Femur (tissue), 1 donor: ENCODE measurements at regions not wholly inside any gene's neighbourhood (a gene's known extent, or its start where the extent isn't known, plus 50 kb on each side); places are given as distances from the start of the nearest gene placed in this dataset.

Experiments used
- DNase-seq: peaks from one replicate; pipeline ENCODE4 v3.0.0-alpha.2; 2017

GRCh38 chr5:68489556-68489955 lies 274.0 kb downstream of the PIK3R1 start:
- no peak for DNase-seq

- no peak for DNase-seq
Observed at GRCh38 chr5:68490406-68490805, 274.9 kb downstream of the PIK3R1 start.

DNA sequence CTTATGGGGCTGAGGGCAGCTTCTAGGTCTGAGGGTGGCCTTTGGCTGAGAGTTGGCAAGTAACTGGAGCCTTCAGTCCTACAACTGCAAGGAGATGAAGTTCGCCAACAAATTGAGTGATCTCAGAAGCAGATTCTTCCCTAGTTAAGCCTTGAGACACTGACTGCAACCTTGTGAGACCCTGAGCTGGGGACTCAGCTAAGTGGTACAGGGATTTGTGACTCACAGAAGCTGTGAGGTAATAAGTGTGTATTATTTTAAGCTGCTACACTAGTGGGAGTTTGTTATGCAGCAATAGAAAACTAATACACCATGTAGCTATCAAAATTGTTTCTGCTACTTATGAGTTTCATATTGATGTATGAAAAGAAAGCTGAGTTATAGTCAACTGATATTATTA lies 279.2 kb downstream of the PIK3R1 start:
- DNase-seq = no peak

DNA sequence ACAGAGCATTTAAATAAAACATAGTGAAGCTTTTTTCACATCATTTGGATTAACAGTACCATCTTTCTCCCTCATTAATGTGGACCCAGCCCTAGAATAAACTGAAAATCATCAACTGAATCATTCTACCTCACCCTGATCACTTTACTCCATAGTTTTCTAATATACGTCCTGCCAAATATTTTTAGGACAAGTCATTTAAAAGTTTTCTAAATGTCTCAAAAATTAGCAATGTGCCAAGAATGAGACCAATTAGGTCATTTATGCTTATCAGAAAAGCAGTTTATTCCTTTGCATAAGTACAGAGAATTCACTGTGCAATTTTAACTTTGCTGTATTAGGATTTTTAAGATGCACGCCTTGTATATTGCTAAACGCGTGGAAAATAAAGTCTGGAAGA lies 284.4 kb downstream of the PIK3R1 start:
- DNase-seq = no peak

- DNase-seq = no peak
Observed at GRCh38 chr5:68500813-68501212, 285.3 kb downstream of the PIK3R1 start.

- no peak for DNase-seq
Observed at GRCh38 chr5:68502531-68502930, 287.0 kb downstream of the PIK3R1 start.

DNA sequence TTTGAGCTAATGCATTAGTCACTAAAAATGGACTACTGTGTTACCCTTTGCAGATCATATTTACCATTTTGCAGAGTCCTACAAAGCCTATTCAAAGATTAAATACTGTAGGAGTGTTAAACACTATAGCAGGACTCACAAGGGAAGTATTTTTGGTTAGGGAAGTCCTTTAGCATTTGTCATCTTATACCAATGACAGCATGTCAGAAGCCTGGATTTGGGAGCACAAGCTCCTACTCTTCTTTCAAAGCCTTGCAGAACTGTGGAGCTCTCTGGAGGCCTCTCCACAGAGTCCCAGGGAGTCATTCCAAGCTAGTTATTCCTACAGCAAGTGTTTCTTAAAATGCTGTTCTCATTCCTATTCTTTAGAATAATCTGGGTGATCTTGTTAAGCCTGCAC lies 288.8 kb downstream of the PIK3R1 start:
- no peak for DNase-seq

DNA sequence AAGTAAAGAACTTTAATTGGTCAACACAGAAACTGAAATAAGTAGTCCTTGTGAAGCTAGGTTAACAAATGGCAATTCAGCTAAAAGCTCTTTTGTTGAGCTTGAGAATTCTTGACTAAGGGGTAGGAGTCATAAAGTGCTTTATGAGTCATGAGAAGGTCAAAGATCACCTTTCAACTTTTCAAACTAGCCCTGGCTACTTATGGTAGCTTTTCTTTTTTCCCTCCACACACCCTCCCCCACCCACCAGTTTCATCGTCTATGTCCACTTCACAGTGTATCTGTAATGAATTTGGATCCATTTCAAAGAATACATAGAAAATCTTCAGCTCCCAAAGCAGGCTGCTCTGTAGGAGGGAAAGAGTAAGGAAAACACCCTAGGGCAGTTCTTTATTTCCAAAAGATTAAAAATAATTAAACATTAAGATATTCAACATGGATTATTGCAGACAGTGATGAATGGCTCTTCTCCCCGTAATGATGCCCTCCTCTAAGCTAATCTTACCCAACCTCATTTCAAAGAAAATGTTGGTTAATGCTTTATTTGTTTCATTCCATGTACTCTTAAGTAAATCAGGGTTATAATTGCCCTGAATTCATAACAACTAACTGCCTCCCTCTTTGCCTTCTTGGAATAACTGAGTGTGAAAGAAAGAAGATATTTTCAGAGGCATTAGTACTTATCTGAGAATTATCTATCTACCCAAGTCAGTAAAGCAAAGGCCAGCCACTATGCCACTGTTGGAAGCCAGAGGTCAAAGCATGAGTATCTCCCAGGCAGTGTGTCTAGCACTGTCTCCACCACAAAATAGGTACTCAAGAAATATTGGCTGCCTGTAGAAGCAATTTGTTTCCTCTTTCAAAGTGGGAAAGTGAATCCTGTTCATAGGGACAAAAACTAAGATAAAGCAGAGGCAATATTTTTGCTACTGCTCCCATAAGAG lies 290.6 kb downstream of the PIK3R1 start:
- no peak for DNase-seq

GRCh38 chr5:68515514-68515913 lies 300.0 kb downstream of the PIK3R1 start:
- DNase-seq = no peak

GRCh38 chr5:68518286-68518685 lies 302.7 kb downstream of the PIK3R1 start:
- no peak for DNase-seq

- DNase-seq = no peak
Observed at GRCh38 chr5:68519143-68519542, 303.6 kb downstream of the PIK3R1 start.

- no peak for DNase-seq
Observed at GRCh38 chr5:68521776-68522175, 306.2 kb downstream of the PIK3R1 start.

DNA sequence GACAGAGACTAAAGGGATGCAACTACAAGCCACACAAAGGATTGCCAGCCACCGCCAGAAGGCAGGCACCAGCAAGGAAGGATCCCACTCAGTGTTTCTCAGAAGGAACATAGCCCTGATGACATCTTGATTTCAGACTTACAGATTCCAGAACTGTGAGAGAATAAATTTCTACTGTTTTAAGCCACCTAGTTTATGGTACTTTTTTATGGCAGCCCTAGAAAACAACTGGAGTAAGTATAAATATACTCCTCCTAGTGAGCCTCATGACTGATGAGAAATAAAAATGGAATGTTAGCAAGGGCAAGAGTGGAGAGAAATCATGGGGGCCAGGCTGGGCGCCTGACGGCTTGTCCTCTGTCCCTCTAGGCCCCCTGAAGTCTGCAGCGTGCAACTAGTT lies 307.3 kb downstream of the PIK3R1 start:
- DNase-seq = no peak

GRCh38 chr5:68528821-68529273 lies 313.3 kb downstream of the PIK3R1 start:
- no peak for DNase-seq

DNA sequence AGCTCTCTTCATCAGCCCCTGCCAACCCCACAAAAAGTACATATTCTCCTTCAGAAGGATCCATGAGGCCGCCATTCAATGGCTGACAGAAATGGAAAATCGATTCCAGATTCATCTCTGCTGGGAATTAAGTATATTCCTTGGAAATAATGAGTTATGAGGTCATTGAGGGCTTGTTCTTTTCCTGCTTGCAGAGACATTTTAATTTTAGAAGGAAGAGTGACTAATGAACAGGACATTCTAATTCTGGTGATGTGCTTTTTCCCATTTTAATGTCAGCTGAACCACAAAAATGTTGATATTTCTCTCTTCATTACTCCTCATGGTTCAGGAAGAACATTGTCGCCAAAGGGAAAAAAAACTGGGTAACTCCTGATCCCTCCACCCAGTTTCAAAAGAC lies 314.0 kb downstream of the PIK3R1 start:
- DNase-seq = no peak

DNA sequence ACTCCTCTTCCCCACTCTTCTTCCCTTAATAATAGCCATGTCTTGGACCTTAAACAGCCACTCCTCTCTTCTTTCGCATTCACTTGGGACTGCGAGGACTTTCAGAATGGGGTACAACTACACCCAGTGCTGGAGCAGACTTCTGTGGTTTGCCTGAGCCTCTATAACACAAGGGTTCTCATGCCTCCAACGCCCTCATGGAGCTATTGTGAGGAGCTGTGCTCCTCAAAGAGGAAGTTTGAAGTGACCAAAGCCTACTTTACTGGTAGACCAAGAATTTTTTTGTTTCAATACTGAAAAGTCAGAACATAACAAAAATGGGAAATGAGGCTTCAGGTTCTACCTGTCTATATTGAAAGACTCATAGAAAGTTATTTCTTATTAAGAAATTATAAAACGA lies 316.4 kb downstream of the PIK3R1 start:
- DNase-seq = no peak

DNA sequence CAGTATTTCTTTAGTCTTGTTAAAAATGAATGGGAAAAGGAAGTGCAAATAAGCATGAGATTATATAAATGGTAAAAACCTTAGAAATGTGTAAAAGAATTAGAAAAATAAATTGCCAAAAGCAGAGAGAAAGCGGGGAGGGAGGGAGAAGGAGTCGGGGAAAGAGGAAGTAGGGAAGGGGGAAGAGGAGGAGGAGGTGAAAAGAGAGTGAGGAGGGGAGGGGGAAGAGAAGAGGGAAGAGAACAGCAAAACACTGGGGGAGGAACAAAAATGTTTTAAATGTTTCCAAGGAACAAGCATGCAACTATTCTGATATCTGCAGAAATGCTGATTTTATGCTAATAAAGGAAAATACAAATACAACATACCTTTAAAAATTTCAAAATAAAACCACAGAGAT lies 317.5 kb downstream of the PIK3R1 start:
- no peak for DNase-seq

- DNase-seq = no peak
Observed at GRCh38 chr5:68533571-68534084, 318.1 kb downstream of the PIK3R1 start.

DNA sequence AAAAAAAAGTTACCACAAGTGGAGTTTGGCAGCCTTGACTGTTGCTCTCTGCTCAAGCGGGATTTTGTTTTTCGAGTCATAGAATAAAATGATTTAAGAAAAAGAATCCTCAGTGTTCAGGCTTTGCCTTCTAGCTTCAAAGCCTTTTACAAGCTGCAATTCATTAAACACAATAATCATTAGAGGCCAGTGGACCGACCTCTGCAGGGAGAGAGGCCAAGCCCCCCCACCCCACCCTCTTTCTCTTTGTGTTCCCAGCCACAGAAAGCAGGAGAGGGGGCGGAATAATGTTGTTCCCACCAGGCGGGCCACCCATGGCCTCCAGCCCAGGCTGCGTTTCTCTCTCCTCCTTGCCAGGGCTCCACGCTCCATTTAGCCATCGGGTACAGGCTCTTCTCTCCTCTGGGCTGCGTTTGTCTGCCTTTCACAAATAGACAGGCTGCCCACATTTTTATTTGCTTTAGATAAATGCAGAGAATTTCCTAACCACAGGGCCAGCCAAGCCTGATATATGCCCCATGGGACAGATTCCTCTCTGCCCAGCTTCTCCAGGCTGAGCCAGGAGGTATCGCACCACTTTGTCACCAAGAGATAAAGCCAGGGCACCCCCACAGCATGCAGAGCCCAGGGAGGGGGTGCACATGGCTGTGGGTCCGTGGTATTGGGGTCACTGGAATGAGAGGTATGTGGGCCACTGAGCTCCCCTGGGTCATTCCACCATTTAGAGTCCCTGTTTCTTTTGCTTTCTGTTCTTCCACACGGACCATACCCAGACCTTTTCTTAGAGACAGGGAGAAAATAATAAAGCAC lies 318.8 kb downstream of the PIK3R1 start:
- DNase-seq = peak; percentile 66

DNA sequence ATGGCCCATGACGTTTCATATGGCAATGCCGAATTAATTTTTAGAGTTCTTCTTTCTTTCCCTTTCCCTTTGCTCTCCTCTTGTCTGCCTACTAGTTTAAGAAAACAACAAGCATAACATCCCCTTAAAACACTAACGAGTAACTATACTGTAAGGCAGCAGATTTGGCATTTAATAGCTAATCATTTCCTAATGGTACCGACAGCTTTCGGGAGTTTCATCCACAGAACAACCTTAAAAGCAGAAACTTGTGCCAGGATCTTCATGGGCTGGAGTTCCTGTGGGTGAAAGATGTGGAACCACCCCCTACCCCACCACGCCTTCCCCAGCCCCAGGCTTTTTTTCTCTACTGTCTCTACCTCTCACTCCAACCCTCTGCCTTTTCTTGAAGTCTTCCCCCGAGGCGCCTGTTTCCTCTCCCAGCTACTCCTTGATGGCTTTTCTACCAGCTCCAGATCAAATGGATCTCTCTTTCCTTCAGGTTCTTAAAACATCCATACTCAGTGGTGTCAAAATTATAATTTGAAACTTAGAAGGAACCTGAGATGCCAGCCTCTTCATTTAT lies 319.5 kb downstream of the PIK3R1 start:
- DNase-seq = no peak

DNA sequence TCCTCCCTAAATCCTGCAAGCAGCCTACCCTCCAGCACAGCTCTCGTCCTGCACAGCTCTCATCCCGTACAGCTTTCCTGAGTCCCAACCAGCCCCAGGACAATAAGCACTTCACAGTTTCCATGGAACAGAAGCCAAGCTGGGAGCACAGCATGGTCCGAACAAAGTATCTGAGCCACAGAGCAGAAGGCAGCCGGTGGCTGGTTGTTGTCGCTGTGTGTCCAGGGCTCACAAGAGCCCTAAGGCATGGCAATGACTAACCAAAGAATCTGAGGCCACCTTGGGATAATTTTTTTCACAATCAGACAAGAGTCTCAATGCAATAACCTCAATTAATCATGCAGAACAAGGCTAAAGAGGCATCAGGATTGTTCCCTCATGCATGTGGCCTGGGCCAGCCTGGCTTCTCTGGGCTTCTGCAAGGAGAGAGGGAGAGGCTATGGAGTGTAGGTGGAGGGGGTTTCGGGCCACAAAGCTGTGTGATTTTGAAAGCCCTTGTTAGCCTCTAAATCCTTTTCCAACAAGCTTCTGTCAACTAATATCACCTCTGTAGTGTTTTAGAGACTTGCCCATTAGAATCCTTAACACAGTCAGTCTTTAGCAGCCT lies 323.4 kb downstream of the PIK3R1 start:
- DNase-seq = no peak

GRCh38 chr5:68540798-68541590 lies 325.4 kb downstream of the PIK3R1 start:
- no peak for DNase-seq
